OCI-LY1 (cell line): ENCODE measurements at regions not wholly inside any gene's neighbourhood (a gene's known extent, or its start where the extent isn't known, plus 50 kb on each side); places are given as distances from the start of the nearest gene placed in this dataset.

ENCODE experiments used
- H2AFZ ChIP-seq: fragments of 200-600 bp; sonication (generic), shearing (Covaris generic); 2 replicates; pipeline ENCODE4 v1.6.0; 2014; ENCODE audit warnings: antibody characterized with exemption, mild to moderate bottlenecking, low read length
- H3F3A ChIP-seq: fragments of 200-600 bp; sonication (generic), shearing (Covaris generic); 2 replicates; pipeline ENCODE4 v1.6.0; 2014; ENCODE audit warnings: mild to moderate bottlenecking, antibody characterized with exemption, low read length, moderate library complexity; ENCODE audit not compliant: insufficient read depth
- H3K27ac ChIP-seq: fragments of 200-600 bp; sonication (generic); 2 replicates; pipeline ENCODE4 v1.5.1; 2014; ENCODE audit warnings: low read length, mixed run types, mild to moderate bottlenecking, low read depth; ENCODE audit not compliant: poor library complexity, severe bottlenecking
- H3K27me3 ChIP-seq: fragments of 200-600 bp; sonication (generic); 2 replicates; pipeline ENCODE4 v1.6.0; 2014; ENCODE audit warnings: antibody characterized with exemption, mild to moderate bottlenecking, low read length, moderate library complexity; ENCODE audit not compliant: insufficient read depth
- H3K36me3 ChIP-seq: fragments of 200-600 bp; sonication (generic); 2 replicates; pipeline ENCODE4 v1.6.1; 2014; ENCODE audit warnings: mild to moderate bottlenecking, antibody characterized with exemption, low read length, moderate library complexity, mixed read lengths; ENCODE audit not compliant: insufficient read depth
- H3K4me1 ChIP-seq: fragments of 200-600 bp; sonication (generic); 2 replicates; pipeline ENCODE4 v1.5.1; 2014; ENCODE audit warnings: mild to moderate bottlenecking, low read length, moderate library complexity; ENCODE audit not compliant: insufficient read depth, severe bottlenecking
- H3K4me2 ChIP-seq: fragments of 200-600 bp; sonication (generic), shearing (Covaris generic); 2 replicates; pipeline ENCODE4 v1.6.1; 2014; ENCODE audit warnings: low read length
- H3K4me3 ChIP-seq: fragments of 200-600 bp; sonication (generic); 2 replicates; pipeline ENCODE4 v1.5.1; 2014; ENCODE audit warnings: low read length, low read depth, mild to moderate bottlenecking, mixed read lengths; ENCODE audit not compliant: poor library complexity, severe bottlenecking
- H3K79me2 ChIP-seq: fragments of 200-600 bp; shearing (Covaris generic); 2 replicates; pipeline ENCODE4 v1.6.1; 2016; ENCODE audit warnings: mixed run types, low read length, mixed read lengths; ENCODE audit not compliant: insufficient read depth
- H3K9ac ChIP-seq: fragments of 200-600 bp; sonication (generic), shearing (Covaris generic); 2 replicates; pipeline ENCODE4 v1.6.1; 2014; ENCODE audit warnings: mild to moderate bottlenecking, low read length, mixed read lengths
- H3K9me2 ChIP-seq: fragments of 200-600 bp; sonication (generic), shearing (Covaris generic); 2 replicates; pipeline ENCODE4 v1.6.1; 2014; ENCODE audit warnings: low read depth, mild to moderate bottlenecking, low read length, mixed read lengths
- H3K9me3 ChIP-seq: fragments of 200-600 bp; shearing (Covaris generic); 2 replicates; pipeline ENCODE4 v1.6.1; 2014; ENCODE audit warnings: low read length, mixed read lengths
- H4K20me1 ChIP-seq: fragments of 200-600 bp; sonication (generic), shearing (Covaris generic); 2 replicates; pipeline ENCODE4 v1.6.0; 2016; ENCODE audit warnings: mild to moderate bottlenecking, low read length; ENCODE audit not compliant: insufficient read depth
- CTCF ChIP-seq: fragments of 200-600 bp; sonication (generic), shearing (Covaris generic); IDR thresholded peaks from 2 replicates; pipeline ENCODE4 v1.5.1; 2017; ENCODE audit warnings: mild to moderate bottlenecking, antibody characterized with exemption, low read length, moderate library complexity, mixed read lengths
- EZH2 ChIP-seq: fragments of 200-600 bp; sonication (generic), shearing (Covaris generic); IDR thresholded peaks from 2 replicates; pipeline ENCODE4 v1.8.0; 2017; ENCODE audit warnings: borderline replicate concordance, mixed run types, mild to moderate bottlenecking, antibody characterized with exemption, low read length, moderate library complexity, mixed read lengths

DNA sequence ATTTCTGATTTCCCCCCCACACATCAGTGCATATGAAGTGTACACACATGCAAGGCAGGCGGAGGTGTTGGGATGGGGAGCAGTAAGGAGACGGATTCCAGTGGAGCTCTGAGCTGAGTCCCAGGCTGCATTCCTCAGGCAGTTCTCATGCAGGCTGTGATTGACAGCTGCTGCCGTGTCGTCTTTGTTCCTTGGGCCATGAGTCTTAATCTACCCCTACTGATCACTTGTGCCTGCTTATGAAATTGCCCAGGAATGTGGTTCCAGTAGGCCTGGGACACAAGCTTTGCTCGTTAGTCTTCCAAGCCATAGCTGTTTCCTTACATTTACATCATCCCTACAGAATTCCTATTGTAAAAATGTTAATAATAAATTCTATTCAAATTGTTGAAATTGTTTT is 1241.9 kb downstream of the UQCRFS1 start:
- Histone ChIP-seq H3K27ac (no peak overlapping the region), H3K4me2 (no peak overlapping the region), H3K4me3 (no peak overlapping the region), H4K20me1 (no peaks in the 10 kb centered on the region), H3K27me3 (no peaks in the 10 kb centered on the region), H3K9me3 (no peaks in the 10 kb centered on the region), H3K9me2 (no peaks in the 10 kb centered on the region), H3K9ac (no peak overlapping the region), H3K36me3 (no peaks in the 10 kb centered on the region), H3F3A (no peaks in the 10 kb centered on the region), H3K79me2 (no peaks in the 10 kb centered on the region), H3K4me1 (no peaks in the 10 kb centered on the region), H2AFZ (no peak overlapping the region)
- TF ChIP-seq CTCF (no peak), EZH2 (no peak)

GRCh38 chr19:27966390-27966816 is 1246.5 kb downstream of the UQCRFS1 start:
- no peak overlapping the region for H3K4me3 ChIP-seq
- no peaks in the 10 kb centered on the region for H3F3A ChIP-seq
- no peaks in the 10 kb centered on the region for H3K27me3 ChIP-seq
- H3K27ac ChIP-seq = no peak overlapping the region
- H2AFZ ChIP-seq = no peak overlapping the region
- no peaks in the 10 kb centered on the region for H3K4me1 ChIP-seq
- H3K9me3 ChIP-seq = no peaks in the 10 kb centered on the region
- H3K9me2 ChIP-seq = no peaks in the 10 kb centered on the region
- no peaks in the 10 kb centered on the region for H3K36me3 ChIP-seq
- peak; percentile 70 for TF ChIP-seq CTCF
- no peak for TF ChIP-seq EZH2
- H3K79me2 ChIP-seq = no peaks in the 10 kb centered on the region
- H3K9ac ChIP-seq = no peak overlapping the region
- no peak overlapping the region for H3K4me2 ChIP-seq
- H4K20me1 ChIP-seq = no peaks in the 10 kb centered on the region

- H3K9me3 ChIP-seq = no peaks in the 10 kb centered on the region
These were observed 1248.8 kb downstream of the UQCRFS1 start for GRCh38 chr19:27964185-27964584.

More at GRCh38 chr19:27964185-27964584, 1248.8 kb downstream of the UQCRFS1 start:
- H3K4me3 ChIP-seq = no peak overlapping the region
- no peaks in the 10 kb centered on the region for H3K79me2 ChIP-seq
- no peaks in the 10 kb centered on the region for H3F3A ChIP-seq
- H3K4me2 ChIP-seq = no peak overlapping the region
- TF ChIP-seq CTCF (no peak), EZH2 (no peak)
- H3K9me2 ChIP-seq = no peaks in the 10 kb centered on the region
- H3K4me1 ChIP-seq = no peaks in the 10 kb centered on the region
- H3K27ac ChIP-seq = no peak overlapping the region
- H3K27me3 ChIP-seq = no peaks in the 10 kb centered on the region
- H3K36me3 ChIP-seq = no peaks in the 10 kb centered on the region
- H3K9ac ChIP-seq = no peak overlapping the region
- no peak overlapping the region for H2AFZ ChIP-seq
- no peaks in the 10 kb centered on the region for H4K20me1 ChIP-seq
